ENCODE measurements at regions not wholly inside any gene's neighbourhood (a gene's known extent, or its start where the extent isn't known, plus 50 kb on each side); places are given as distances from the start of the nearest gene placed in this dataset.

DNA sequence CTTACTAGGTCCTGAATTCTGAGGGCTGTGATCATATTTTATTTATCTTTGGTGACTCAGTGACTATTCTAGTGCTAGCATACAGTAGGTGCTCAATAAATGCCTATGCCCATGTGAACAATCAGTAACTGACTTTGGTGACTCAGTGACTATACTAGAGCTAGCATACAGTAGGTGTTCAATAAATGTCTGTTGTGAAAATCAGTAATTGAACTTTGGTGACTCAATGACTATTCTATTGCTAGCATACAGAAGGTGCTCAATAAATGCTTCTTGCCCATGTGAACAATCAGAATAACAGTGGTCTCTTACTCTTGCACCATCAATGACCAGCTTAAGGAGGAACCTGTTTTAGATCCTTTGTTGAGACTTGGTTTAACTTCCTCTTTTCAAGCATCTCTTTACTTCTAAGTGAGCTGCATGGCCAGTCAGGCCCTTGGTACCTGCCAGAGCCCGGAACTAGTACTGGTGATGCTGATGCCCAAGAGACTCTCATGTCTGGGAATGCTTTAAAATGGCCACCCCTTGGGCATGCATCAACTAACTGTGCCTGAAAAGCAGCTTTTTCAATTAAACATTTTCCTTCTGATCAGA is 214.9 kb upstream of the SPRED2 start (continued):
- TF ChIP-seq ESRRA (CRISPR knock-in tag; IDR thresholded peaks at IDR 0.05; ENCODE audit: borderline replicate concordance), result no peak
- no peak for TF ChIP-seq SMAD3 (CRISPR knock-in tag; IDR thresholded peaks at IDR 0.05; ENCODE audit: borderline replicate concordance)
- no peak for TF ChIP-seq NR1H2 (CRISPR knock-in tag; IDR thresholded peaks at IDR 0.05)
- TF ChIP-seq, protein P1, sequence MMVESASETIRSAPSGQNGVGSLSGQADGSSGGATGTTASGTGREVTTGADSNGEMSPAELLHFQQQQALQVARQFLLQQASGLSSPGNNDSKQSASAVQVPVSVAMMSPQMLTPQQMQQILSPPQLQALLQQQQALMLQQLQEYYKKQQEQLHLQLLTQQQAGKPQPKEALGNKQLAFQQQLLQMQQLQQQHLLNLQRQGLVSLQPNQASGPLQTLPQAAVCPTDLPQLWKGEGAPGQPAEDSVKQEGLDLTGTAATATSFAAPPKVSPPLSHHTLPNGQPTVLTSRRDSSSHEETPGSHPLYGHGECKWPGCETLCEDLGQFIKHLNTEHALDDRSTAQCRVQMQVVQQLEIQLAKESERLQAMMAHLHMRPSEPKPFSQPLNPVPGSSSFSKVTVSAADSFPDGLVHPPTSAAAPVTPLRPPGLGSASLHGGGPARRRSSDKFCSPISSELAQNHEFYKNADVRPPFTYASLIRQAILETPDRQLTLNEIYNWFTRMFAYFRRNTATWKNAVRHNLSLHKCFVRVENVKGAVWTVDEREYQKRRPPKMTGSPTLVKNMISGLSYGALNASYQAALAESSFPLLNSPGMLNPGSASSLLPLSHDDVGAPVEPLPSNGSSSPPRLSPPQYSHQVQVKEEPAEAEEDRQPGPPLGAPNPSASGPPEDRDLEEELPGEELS (CRISPR knock-in tag; IDR thresholded peaks at IDR 0.05), result no peak
- no peak for TF ChIP-seq TCF7 (CRISPR knock-in tag; IDR thresholded peaks at IDR 0.05; ENCODE audit: low read depth)
- TF ChIP-seq NR3C1 (CRISPR knock-in tag; conservative IDR thresholded peaks at IDR 0.05; ENCODE audit: low read depth), result no peak
- TF ChIP-seq JAZF1 (CRISPR knock-in tag; IDR thresholded peaks at IDR 0.05), result no peak
- no peak for TF ChIP-seq ZNF121 (CRISPR knock-in tag; IDR thresholded peaks at IDR 0.05)
- TF ChIP-seq, protein P2, sequence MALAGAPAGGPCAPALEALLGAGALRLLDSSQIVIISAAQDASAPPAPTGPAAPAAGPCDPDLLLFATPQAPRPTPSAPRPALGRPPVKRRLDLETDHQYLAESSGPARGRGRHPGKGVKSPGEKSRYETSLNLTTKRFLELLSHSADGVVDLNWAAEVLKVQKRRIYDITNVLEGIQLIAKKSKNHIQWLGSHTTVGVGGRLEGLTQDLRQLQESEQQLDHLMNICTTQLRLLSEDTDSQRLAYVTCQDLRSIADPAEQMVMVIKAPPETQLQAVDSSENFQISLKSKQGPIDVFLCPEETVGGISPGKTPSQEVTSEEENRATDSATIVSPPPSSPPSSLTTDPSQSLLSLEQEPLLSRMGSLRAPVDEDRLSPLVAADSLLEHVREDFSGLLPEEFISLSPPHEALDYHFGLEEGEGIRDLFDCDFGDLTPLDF (CRISPR knock-in tag; IDR thresholded peaks at IDR 0.05), result no peak
- TF ChIP-seq, protein P3, sequence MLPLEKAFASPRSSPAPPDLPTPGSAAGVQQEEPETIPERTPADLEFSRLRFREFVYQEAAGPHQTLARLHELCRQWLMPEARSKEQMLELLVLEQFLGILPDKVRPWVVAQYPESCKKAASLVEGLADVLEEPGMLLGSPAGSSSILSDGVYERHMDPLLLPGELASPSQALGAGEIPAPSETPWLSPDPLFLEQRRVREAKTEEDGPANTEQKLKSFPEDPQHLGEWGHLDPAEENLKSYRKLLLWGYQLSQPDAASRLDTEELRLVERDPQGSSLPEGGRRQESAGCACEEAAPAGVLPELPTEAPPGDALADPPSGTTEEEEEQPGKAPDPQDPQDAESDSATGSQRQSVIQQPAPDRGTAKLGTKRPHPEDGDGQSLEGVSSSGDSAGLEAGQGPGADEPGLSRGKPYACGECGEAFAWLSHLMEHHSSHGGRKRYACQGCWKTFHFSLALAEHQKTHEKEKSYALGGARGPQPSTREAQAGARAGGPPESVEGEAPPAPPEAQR (CRISPR knock-in tag; IDR thresholded peaks at IDR 0.05), result no peak

DNA sequence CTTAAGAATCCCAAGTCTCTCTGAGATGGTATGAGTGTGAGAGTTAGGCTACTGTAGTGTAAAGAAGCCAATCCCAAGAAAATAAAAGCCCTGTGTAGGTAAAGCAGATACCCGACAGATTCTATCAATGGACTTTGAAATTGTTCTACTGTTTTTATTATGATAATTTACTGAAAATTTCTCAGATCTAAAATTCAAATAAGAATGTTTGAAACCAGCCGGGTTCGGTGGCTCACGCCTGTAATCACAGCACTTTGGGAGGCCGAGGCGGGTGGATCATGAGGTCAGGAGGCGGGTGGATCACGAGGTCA is 208.3 kb upstream of the SPRED2 start:
- ChIA-PET POLR2A (no interaction called here), CTCF (interaction anchor here (0.7 to 2.7 kb wide), 31 partner anchors 9 to 947 kb away, joined by 3 to 38 read pairs (median 4); no protein-coding TSS in a partner anchor)
- Mint-ChIP-seq H3K27me3 (ENCODE audit: low read depth) (no peaks in the 10 kb centered on the region), H3K4me3 (no peak overlapping the region), H3K9me3 (no peaks in the 10 kb centered on the region), H3K36me3 (no peaks in the 10 kb centered on the region), H3K4me1 (0 out of 2 replicates have a peak, but pooled peaks cover 3% of the 10 kb centered on the region), H3K27ac (no peak overlapping the region)
- no peak for ATAC-seq
- DNase-seq (ENCODE audit: low spot score), result no peak
- TF ChIP-seq, protein P4, sequence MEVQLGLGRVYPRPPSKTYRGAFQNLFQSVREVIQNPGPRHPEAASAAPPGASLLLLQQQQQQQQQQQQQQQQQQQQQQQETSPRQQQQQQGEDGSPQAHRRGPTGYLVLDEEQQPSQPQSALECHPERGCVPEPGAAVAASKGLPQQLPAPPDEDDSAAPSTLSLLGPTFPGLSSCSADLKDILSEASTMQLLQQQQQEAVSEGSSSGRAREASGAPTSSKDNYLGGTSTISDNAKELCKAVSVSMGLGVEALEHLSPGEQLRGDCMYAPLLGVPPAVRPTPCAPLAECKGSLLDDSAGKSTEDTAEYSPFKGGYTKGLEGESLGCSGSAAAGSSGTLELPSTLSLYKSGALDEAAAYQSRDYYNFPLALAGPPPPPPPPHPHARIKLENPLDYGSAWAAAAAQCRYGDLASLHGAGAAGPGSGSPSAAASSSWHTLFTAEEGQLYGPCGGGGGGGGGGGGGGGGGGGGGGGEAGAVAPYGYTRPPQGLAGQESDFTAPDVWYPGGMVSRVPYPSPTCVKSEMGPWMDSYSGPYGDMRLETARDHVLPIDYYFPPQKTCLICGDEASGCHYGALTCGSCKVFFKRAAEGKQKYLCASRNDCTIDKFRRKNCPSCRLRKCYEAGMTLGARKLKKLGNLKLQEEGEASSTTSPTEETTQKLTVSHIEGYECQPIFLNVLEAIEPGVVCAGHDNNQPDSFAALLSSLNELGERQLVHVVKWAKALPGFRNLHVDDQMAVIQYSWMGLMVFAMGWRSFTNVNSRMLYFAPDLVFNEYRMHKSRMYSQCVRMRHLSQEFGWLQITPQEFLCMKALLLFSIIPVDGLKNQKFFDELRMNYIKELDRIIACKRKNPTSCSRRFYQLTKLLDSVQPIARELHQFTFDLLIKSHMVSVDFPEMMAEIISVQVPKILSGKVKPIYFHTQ (CRISPR knock-in tag; IDR thresholded peaks at IDR 0.05), result no peak
- TF ChIP-seq GRHL2 (CRISPR knock-in tag; IDR thresholded peaks at IDR 0.05; ENCODE audit: insufficient replicate concordance, severe bottlenecking), result no peak
- TF ChIP-seq RELA (CRISPR knock-in tag; IDR thresholded peaks at IDR 0.05; ENCODE audit: borderline replicate concordance), result no peak
- no peak for TF ChIP-seq MYBL2 (CRISPR knock-in tag; IDR thresholded peaks at IDR 0.05)

DNA sequence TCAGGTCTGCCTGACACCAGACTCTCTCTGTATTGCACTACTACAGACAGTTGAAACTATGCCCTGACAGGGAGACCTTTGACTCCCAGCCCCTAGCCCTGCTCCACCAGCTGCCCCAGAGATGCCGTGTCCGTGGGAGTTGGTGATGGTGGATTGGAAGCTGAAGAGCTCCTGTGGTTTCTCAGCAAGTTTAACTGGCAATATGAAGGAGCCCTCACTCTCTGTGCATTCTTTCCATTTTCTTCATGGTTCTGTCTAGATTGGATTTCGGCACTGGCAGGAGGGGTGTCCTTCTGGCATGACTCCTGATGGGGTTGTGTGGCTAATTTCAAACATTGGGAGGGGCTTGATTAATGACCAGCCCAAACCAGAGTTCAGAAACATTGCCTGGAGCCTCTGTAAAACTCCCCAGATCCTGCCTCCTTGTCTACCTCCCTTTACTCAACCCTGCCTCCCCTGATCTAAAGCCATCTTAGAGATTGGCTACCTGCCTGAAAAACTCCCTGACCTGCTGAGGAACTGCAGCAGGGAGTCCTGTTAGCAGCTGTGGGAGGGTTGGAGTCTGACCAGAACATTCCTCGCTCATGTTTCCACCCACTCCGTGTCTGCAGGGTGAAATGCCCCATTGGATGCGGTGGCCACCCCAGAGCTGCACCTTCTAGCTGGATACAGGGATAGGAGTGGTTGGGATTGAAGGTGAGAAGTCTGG is 206.9 kb upstream of the SPRED2 start:
- DNase-seq (ENCODE audit: low spot score) (no peak), ATAC-seq (no peak)
- ChIA-PET POLR2A (no interaction called here), CTCF (interaction anchor here (0.9 to 2.7 kb wide), 13 partner anchors 8 to 346 kb away, joined by 3 to 11 read pairs (median 5); no protein-coding TSS in a partner anchor)
- Mint-ChIP-seq H3K27ac (no peak overlapping the region), H3K9me3 (no peaks in the 10 kb centered on the region), H3K27me3 (ENCODE audit: low read depth) (no peaks in the 10 kb centered on the region), H3K36me3 (no peaks in the 10 kb centered on the region), H3K4me3 (no peak overlapping the region), H3K4me1 (0 out of 2 replicates have a peak, but pooled peaks cover 3% of the 10 kb centered on the region)
- TF ChIP-seq ZNF121 (CRISPR knock-in tag; IDR thresholded peaks at IDR 0.05), result no peak
- TF ChIP-seq SMAD4 (CRISPR knock-in tag; IDR thresholded peaks at IDR 0.05), result no peak
- no peak for TF ChIP-seq ETV6 (CRISPR knock-in tag; IDR thresholded peaks at IDR 0.05)
- no peak for TF ChIP-seq NR1H2 (CRISPR knock-in tag; IDR thresholded peaks at IDR 0.05)
- no peak for TF ChIP-seq JAZF1 (CRISPR knock-in tag; IDR thresholded peaks at IDR 0.05)
- no peak for TF ChIP-seq TCF7 (CRISPR knock-in tag; IDR thresholded peaks at IDR 0.05; ENCODE audit: low read depth)
- TF ChIP-seq, protein P5, sequence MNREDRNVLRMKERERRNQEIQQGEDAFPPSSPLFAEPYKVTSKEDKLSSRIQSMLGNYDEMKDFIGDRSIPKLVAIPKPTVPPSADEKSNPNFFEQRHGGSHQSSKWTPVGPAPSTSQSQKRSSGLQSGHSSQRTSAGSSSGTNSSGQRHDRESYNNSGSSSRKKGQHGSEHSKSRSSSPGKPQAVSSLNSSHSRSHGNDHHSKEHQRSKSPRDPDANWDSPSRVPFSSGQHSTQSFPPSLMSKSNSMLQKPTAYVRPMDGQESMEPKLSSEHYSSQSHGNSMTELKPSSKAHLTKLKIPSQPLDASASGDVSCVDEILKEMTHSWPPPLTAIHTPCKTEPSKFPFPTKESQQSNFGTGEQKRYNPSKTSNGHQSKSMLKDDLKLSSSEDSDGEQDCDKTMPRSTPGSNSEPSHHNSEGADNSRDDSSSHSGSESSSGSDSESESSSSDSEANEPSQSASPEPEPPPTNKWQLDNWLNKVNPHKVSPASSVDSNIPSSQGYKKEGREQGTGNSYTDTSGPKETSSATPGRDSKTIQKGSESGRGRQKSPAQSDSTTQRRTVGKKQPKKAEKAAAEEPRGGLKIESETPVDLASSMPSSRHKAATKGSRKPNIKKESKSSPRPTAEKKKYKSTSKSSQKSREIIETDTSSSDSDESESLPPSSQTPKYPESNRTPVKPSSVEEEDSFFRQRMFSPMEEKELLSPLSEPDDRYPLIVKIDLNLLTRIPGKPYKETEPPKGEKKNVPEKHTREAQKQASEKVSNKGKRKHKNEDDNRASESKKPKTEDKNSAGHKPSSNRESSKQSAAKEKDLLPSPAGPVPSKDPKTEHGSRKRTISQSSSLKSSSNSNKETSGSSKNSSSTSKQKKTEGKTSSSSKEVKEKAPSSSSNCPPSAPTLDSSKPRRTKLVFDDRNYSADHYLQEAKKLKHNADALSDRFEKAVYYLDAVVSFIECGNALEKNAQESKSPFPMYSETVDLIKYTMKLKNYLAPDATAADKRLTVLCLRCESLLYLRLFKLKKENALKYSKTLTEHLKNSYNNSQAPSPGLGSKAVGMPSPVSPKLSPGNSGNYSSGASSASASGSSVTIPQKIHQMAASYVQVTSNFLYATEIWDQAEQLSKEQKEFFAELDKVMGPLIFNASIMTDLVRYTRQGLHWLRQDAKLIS (CRISPR knock-in tag; IDR thresholded peaks at IDR 0.05; ENCODE audit: borderline replicate concordance), result no peak
- no peak for TF ChIP-seq JUN (CRISPR knock-in tag; IDR thresholded peaks at IDR 0.05)
- TF ChIP-seq ZNF263 (CRISPR knock-in tag; IDR thresholded peaks at IDR 0.05; ENCODE audit: low read depth), result no peak
- no peak for TF ChIP-seq TP53 (CRISPR knock-in tag; IDR thresholded peaks at IDR 0.05)
- no peak for TF ChIP-seq NR2C2 (CRISPR knock-in tag; IDR thresholded peaks at IDR 0.05)

Data from WTC11 (cell line).